Astrocyte (in vitro differentiated cells and primary cell): ENCODE measurements at regions not wholly inside any gene's neighbourhood (a gene's known extent, or its start where the extent isn't known, plus 50 kb on each side); places are given as distances from the start of the nearest gene placed in this dataset.
"Not testable (repeated sequence)": the region's sequence is repeated elsewhere in the genome, so short reads cannot be mapped to it uniquely, and the experiment has no call there.

ENCODE experiments used
- DNase-seq: peaks from one replicate; pipeline ENCODE4 v3.0.0-alpha.2; 2010; ENCODE audit warnings: low read depth
- FAIRE-seq: peaks from 2 replicates; lab custom pipeline; 2011; peaks lifted over from hg19 to GRCh38; lab: Jason Lieb, UNC
- H2AFZ ChIP-seq: 2 replicates; pipeline ENCODE4 v1.6.0; 2012; ENCODE audit warnings: low read depth, low read length, inconsistent platforms
- H3K27ac ChIP-seq: 2 replicates; pipeline ENCODE4 v1.5.1; 2011; ENCODE audit warnings: low read depth, low read length, inconsistent platforms
- H3K27me3 ChIP-seq: 2 replicates; pipeline ENCODE4 v1.6.0; 2011; ENCODE audit warnings: low read length, inconsistent platforms; ENCODE audit not compliant: insufficient read depth
- H3K36me3 ChIP-seq: 2 replicates; pipeline ENCODE4 v1.5.1; 2011; ENCODE audit warnings: low read length, inconsistent platforms; ENCODE audit not compliant: insufficient read depth
- H3K4me1 ChIP-seq: 2 replicates; pipeline ENCODE4 v1.5.1; 2011; ENCODE audit warnings: low read length, inconsistent platforms; ENCODE audit not compliant: insufficient read depth
- H3K4me2 ChIP-seq: 2 replicates; pipeline ENCODE4 v1.6.0; 2012; ENCODE audit warnings: low read length, inconsistent platforms
- H3K4me3 ChIP-seq: 2 replicates; pipeline ENCODE4 v1.5.1; 2011; ENCODE audit warnings: low read depth, mild to moderate bottlenecking, low read length, inconsistent platforms; ENCODE audit not compliant: insufficient read depth
- H3K79me2 ChIP-seq: 2 replicates; pipeline ENCODE4 v1.6.0; 2012; ENCODE audit warnings: mild to moderate bottlenecking, low read length, inconsistent platforms; ENCODE audit not compliant: insufficient read depth
- H3K9ac ChIP-seq: 2 replicates; pipeline ENCODE4 v1.6.0; 2012; ENCODE audit warnings: mild to moderate bottlenecking, low read length, inconsistent platforms
- H3K9me3 ChIP-seq: 2 replicates; pipeline ENCODE4 v1.5.1; 2012; ENCODE audit warnings: low read depth, mild to moderate bottlenecking, low read length, inconsistent platforms; ENCODE audit not compliant: insufficient read depth
- H4K20me1 ChIP-seq: 2 replicates; pipeline ENCODE4 v1.6.0; 2012; ENCODE audit warnings: low read length, inconsistent platforms; ENCODE audit not compliant: insufficient read depth
- H3K27ac Mint-ChIP-seq: one replicate; pipeline ENCODE4 v1.8.0; 2021; ENCODE audit warnings: mild to moderate bottlenecking, mixed read lengths; ENCODE audit not compliant: unreplicated experiment
- H3K27me3 Mint-ChIP-seq: one replicate; pipeline ENCODE4 v1.8.0; 2021; ENCODE audit warnings: low read depth, mixed read lengths; ENCODE audit not compliant: unreplicated experiment
- H3K36me3 Mint-ChIP-seq: one replicate; pipeline ENCODE4 v1.8.0; 2021; ENCODE audit warnings: low read depth, mixed read lengths; ENCODE audit not compliant: unreplicated experiment
- H3K4me1 Mint-ChIP-seq: one replicate; pipeline ENCODE4 v1.8.0; 2021; ENCODE audit warnings: low read depth, mixed read lengths; ENCODE audit not compliant: unreplicated experiment
- H3K4me3 Mint-ChIP-seq: one replicate; pipeline ENCODE4 v1.8.0; 2021; ENCODE audit warnings: mild to moderate bottlenecking, moderate library complexity, mixed read lengths; ENCODE audit not compliant: unreplicated experiment
- H3K9me3 Mint-ChIP-seq: one replicate; pipeline ENCODE4 v1.8.0; 2021; ENCODE audit warnings: mild to moderate bottlenecking, mixed read lengths; ENCODE audit not compliant: unreplicated experiment
- EZH2 ChIP-seq: IDR thresholded peaks from 2 replicates; pipeline ENCODE4 v1.6.1; 2012; ENCODE audit warnings: mild to moderate bottlenecking, low read length, inconsistent platforms; ENCODE audit not compliant: insufficient read depth
- TF ChIP-seq, protein P1 (sequence below): IDR thresholded peaks from 2 replicates; pipeline ENCODE4 v1.5.1; 2011; ENCODE audit warnings: low read depth, mild to moderate bottlenecking, inconsistent platforms, low read length, moderate library complexity; ENCODE audit not compliant: insufficient read depth

DNA sequence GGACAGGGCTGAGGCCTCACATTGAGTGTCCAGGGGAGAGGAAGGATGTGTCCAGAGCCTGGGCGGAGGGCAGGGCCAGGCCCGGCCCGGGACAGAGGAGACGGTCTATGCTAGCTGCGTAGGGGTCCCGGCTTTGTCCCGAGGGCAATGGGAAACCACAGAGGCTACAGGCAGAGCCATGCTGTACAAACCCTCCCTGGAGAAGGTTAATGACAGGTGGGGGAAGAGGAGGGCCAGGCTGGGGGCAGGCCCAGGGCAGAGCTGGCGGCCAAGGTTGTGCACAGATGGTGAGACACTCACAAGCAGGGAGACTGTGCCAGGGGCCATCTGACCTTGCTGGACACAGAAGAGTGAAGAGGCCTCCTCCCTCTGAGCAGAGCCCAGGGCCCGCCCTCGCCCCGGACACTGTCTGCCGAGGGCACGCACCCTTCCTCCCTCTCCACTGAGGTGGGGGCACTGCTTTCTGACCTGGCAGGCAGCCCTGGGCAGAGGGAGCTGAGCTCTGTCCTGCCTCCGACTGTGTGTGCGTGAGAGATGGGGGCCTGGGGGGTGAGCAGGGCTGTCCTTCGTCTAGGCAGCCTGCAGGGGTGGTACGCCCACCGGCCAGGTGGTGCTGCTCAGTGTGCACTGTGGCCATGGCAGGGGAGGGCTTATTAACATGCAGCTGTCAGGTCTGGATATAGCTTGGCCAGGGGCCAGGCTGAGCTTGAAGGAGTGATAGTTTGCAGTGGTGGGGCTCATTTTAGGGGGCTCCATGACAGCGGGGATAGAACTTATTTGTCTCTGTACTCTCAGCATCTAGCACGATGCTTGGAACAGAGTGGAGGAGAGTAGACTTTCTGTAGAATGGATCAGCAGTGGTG, 75.7 kb upstream of the LRPAP1 start:
- Histone ChIP-seq H3K4me3 (no peak overlapping the region), H3K27ac (no peak overlapping the region), H3K79me2 (no peaks in the 10 kb centered on the region), H3K4me1 (no peaks in the 10 kb centered on the region), H4K20me1 (no peaks in the 10 kb centered on the region), H3K4me2 (no peak overlapping the region), H3K27me3 (no peaks in the 10 kb centered on the region), H2AFZ (no peak overlapping the region), H3K36me3 (no peaks in the 10 kb centered on the region), H3K9ac (no peak overlapping the region), H3K9me3 (peaks cover 2% of the 10 kb centered on the region)
- H3K9me3 Mint-ChIP-seq = peaks cover 6% of the 10 kb centered on the region
- TF ChIP-seq EZH2 = no peak
- TF ChIP-seq, protein P1, sequence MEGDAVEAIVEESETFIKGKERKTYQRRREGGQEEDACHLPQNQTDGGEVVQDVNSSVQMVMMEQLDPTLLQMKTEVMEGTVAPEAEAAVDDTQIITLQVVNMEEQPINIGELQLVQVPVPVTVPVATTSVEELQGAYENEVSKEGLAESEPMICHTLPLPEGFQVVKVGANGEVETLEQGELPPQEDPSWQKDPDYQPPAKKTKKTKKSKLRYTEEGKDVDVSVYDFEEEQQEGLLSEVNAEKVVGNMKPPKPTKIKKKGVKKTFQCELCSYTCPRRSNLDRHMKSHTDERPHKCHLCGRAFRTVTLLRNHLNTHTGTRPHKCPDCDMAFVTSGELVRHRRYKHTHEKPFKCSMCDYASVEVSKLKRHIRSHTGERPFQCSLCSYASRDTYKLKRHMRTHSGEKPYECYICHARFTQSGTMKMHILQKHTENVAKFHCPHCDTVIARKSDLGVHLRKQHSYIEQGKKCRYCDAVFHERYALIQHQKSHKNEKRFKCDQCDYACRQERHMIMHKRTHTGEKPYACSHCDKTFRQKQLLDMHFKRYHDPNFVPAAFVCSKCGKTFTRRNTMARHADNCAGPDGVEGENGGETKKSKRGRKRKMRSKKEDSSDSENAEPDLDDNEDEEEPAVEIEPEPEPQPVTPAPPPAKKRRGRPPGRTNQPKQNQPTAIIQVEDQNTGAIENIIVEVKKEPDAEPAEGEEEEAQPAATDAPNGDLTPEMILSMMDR = no peak
- DNase-seq = no peak
- peaks cover 23% of the 10 kb centered on the region for H3K27me3 Mint-ChIP-seq
- H3K4me3 Mint-ChIP-seq = no peak overlapping the region
- no peak for FAIRE-seq
- peaks cover 2% of the 10 kb centered on the region for H3K4me1 Mint-ChIP-seq
- H3K27ac Mint-ChIP-seq = no peak overlapping the region
- H3K36me3 Mint-ChIP-seq = no peaks in the 10 kb centered on the region

DNA sequence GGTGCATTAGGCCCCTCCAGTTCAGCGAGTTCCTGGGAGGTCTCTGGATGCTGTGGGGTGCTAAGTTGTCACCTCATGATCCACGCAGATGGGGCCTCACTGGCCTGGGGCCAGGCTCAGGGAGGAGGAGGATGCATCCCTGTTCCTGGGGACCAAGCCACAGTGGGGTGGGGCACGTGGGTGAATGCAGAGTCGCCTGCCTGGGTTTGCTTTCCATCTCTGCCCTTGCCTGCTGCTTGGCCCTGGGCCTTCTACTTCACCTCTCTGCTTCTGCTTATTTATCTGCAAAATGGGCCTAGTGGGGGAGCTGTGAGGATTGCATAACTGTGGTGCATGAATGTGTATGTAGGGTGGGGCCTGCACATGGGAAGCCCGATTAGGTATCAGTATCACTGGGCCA, 74.6 kb upstream of the LRPAP1 start:
- not testable (repeated sequence) for H2AFZ ChIP-seq, H3K4me3 Mint-ChIP-seq, H3K79me2 ChIP-seq, H3K27me3 ChIP-seq, H3K36me3 Mint-ChIP-seq, H3K27ac Mint-ChIP-seq, H3K4me3 ChIP-seq, H3K9me3 ChIP-seq, H3K9ac ChIP-seq, H3K4me2 ChIP-seq, H3K4me1 Mint-ChIP-seq, H4K20me1 ChIP-seq, FAIRE-seq, DNase-seq, H3K4me1 ChIP-seq, H3K36me3 ChIP-seq, H3K27ac ChIP-seq
- H3K9me3 Mint-ChIP-seq = peaks cover 12% of the 10 kb centered on the region
- H3K27me3 Mint-ChIP-seq = peaks cover 28% of the 10 kb centered on the region

- H4K20me1 ChIP-seq, H3K4me1 ChIP-seq, H3K9ac ChIP-seq, H3K4me1 Mint-ChIP-seq, H3K27ac Mint-ChIP-seq, H3K36me3 Mint-ChIP-seq, H3K27me3 ChIP-seq, H3K36me3 ChIP-seq, H3K4me3 Mint-ChIP-seq, H3K9me3 ChIP-seq, H3K4me3 ChIP-seq, H3K4me2 ChIP-seq, H3K27ac ChIP-seq, DNase-seq, FAIRE-seq, H3K79me2 ChIP-seq, H3K9me3 Mint-ChIP-seq, H2AFZ ChIP-seq: not testable (repeated sequence)
- H3K27me3 Mint-ChIP-seq = peaks cover 23% of the 10 kb centered on the region
Observed at GRCh38 chr4:3606271-3606670, 74.0 kb upstream of the LRPAP1 start.
